T-helper 17 cell (primary cell): ENCODE measurements at regions not wholly inside any gene's neighbourhood (a gene's known extent, or its start where the extent isn't known, plus 50 kb on each side); places are given as distances from the start of the nearest gene placed in this dataset.

Source experiments
- ATAC-seq: fragments of 150-1000 bp; cut with Tn5 transposase; 2 replicates; pipeline ENCODE4 v1.10.0; 2021; ENCODE audit warnings: mild to moderate bottlenecking, moderate library complexity
- DNase-seq, 3 donors: peaks; one replicate each; pipeline versions ENCODE4 v3.0.0 to v3.0.0-alpha.2; 2020 to 2021
- H3K9me3 ChIP-seq: one replicate; pipeline ENCODE4 v1.7.0; 2013; ENCODE audit warnings: low read length, mild to moderate bottlenecking; ENCODE audit not compliant: control insufficient read depth, poor library complexity, severe bottlenecking
- H3K27ac Mint-ChIP-seq: one replicate; pipeline ENCODE4 v1.8.0; 2022; ENCODE audit warnings: mild to moderate bottlenecking, moderate library complexity, mixed read lengths
- H3K27me3 Mint-ChIP-seq: one replicate; pipeline ENCODE4 v1.8.0; 2022; ENCODE audit warnings: mixed read lengths
- H3K36me3 Mint-ChIP-seq: one replicate; pipeline ENCODE4 v1.8.0; 2022; ENCODE audit warnings: low read depth, mixed read lengths
- H3K4me1 Mint-ChIP-seq: one replicate; pipeline ENCODE4 v1.8.0; 2022; ENCODE audit warnings: mild to moderate bottlenecking, mixed read lengths
- H3K4me3 Mint-ChIP-seq: one replicate; pipeline ENCODE4 v1.8.0; 2022; ENCODE audit warnings: mild to moderate bottlenecking, moderate library complexity, mixed read lengths

GRCh38 chr13:75090872-75091615, 390.9 kb downstream of the TBC1D4 start:
- Mint-ChIP-seq H3K27ac (no peak overlapping the region), H3K36me3 (no peaks in the 10 kb centered on the region), H3K27me3 (peaks cover 9% of the 10 kb centered on the region), H3K4me1 (peaks cover 2% of the 10 kb centered on the region), H3K4me3 (no peak overlapping the region)
- DNase-seq (no peak), ATAC-seq (no peak)
- H3K9me3 ChIP-seq = no peaks in the 10 kb centered on the region

GRCh38 chr13:75088915-75089314, 393.1 kb downstream of the TBC1D4 start:
- no peaks in the 10 kb centered on the region for H3K36me3 Mint-ChIP-seq
- H3K27ac Mint-ChIP-seq = no peak overlapping the region

GRCh38 chr13:75079226-75079625, 402.7 kb downstream of the TBC1D4 start:
- DNase-seq (no peak), ATAC-seq (no peak)
- H3K9me3 ChIP-seq = no peaks in the 10 kb centered on the region
- Mint-ChIP-seq H3K36me3 (no peaks in the 10 kb centered on the region), H3K4me1 (no peaks in the 10 kb centered on the region), H3K27me3 (peaks cover 7% of the 10 kb centered on the region), H3K4me3 (no peak overlapping the region), H3K27ac (no peak overlapping the region)

More at GRCh38 chr13:75088915-75089314, 393.1 kb downstream of the TBC1D4 start:
- H3K4me3 Mint-ChIP-seq = no peak overlapping the region
- ATAC-seq (no peak), DNase-seq (no peak)
- no peaks in the 10 kb centered on the region for H3K9me3 ChIP-seq
- H3K4me1 Mint-ChIP-seq = peaks cover 2% of the 10 kb centered on the region
- H3K27me3 Mint-ChIP-seq = peaks cover 9% of the 10 kb centered on the region

GRCh38 chr13:75076476-75076875, 405.5 kb downstream of the TBC1D4 start:
- H3K27me3 Mint-ChIP-seq = peaks cover 7% of the 10 kb centered on the region
- no peaks in the 10 kb centered on the region for H3K4me1 Mint-ChIP-seq
- no peak overlapping the region for H3K27ac Mint-ChIP-seq
- ATAC-seq = no peak
- no peak overlapping the region for H3K4me3 Mint-ChIP-seq
- no peaks in the 10 kb centered on the region for H3K36me3 Mint-ChIP-seq
- no peak for DNase-seq
- H3K9me3 ChIP-seq = no peaks in the 10 kb centered on the region

GRCh38 chr13:75073786-75074185, 408.2 kb downstream of the TBC1D4 start:
- Mint-ChIP-seq H3K4me3 (no peak overlapping the region), H3K4me1 (no peaks in the 10 kb centered on the region), H3K27ac (no peak overlapping the region), H3K27me3 (peaks cover 7% of the 10 kb centered on the region), H3K36me3 (no peaks in the 10 kb centered on the region)
- no peak for ATAC-seq
- DNase-seq = no peak
- H3K9me3 ChIP-seq = no peaks in the 10 kb centered on the region

- ATAC-seq = no peak
- no peaks in the 10 kb centered on the region for H3K9me3 ChIP-seq
- H3K4me3 Mint-ChIP-seq = no peak overlapping the region
- peaks cover 2% of the 10 kb centered on the region for H3K27me3 Mint-ChIP-seq
- H3K4me1 Mint-ChIP-seq = no peaks in the 10 kb centered on the region
- no peaks in the 10 kb centered on the region for H3K36me3 Mint-ChIP-seq
- H3K27ac Mint-ChIP-seq = no peak overlapping the region
- DNase-seq = no peak
Measured at GRCh38 chr13:75072891-75073290, 409.1 kb downstream of the TBC1D4 start.

- Mint-ChIP-seq H3K27ac (no peak overlapping the region), H3K36me3 (no peaks in the 10 kb centered on the region), H3K4me1 (no peaks in the 10 kb centered on the region), H3K27me3 (peaks cover 6% of the 10 kb centered on the region), H3K4me3 (no peak overlapping the region)
- no peak for DNase-seq
- H3K9me3 ChIP-seq = no peaks in the 10 kb centered on the region
- ATAC-seq = no peak
Measured at GRCh38 chr13:75072368-75072767, 409.6 kb downstream of the TBC1D4 start.

- Mint-ChIP-seq H3K4me3 (no peak overlapping the region), H3K36me3 (no peaks in the 10 kb centered on the region), H3K27me3 (peaks cover 6% of the 10 kb centered on the region), H3K27ac (no peak overlapping the region), H3K4me1 (no peaks in the 10 kb centered on the region)
- no peaks in the 10 kb centered on the region for H3K9me3 ChIP-seq
- DNase-seq (no peak), ATAC-seq (no peak)
Measured at GRCh38 chr13:75071796-75072195, 410.2 kb downstream of the TBC1D4 start.

GRCh38 chr13:75071395-75071794, 410.6 kb downstream of the TBC1D4 start:
- Mint-ChIP-seq H3K27me3 (peaks cover 6% of the 10 kb centered on the region), H3K27ac (no peak overlapping the region), H3K4me3 (no peak overlapping the region), H3K36me3 (no peaks in the 10 kb centered on the region), H3K4me1 (no peaks in the 10 kb centered on the region)
- DNase-seq = no peak
- ATAC-seq = no peak
- H3K9me3 ChIP-seq = no peaks in the 10 kb centered on the region

GRCh38 chr13:75061909-75062308, 420.1 kb downstream of the TBC1D4 start:
- ATAC-seq = no peak
- no peaks in the 10 kb centered on the region for H3K9me3 ChIP-seq

GRCh38 chr13:75055296-75055695, 426.7 kb downstream of the TBC1D4 start:
- ATAC-seq = no peak
- Mint-ChIP-seq H3K4me1 (no peaks in the 10 kb centered on the region), H3K27me3 (peaks cover 19% of the 10 kb centered on the region), H3K4me3 (no peak overlapping the region), H3K27ac (no peak overlapping the region), H3K36me3 (peaks cover 4% of the 10 kb centered on the region)
- DNase-seq = no peak
- H3K9me3 ChIP-seq = no peaks in the 10 kb centered on the region

More at GRCh38 chr13:75061909-75062308, 420.1 kb downstream of the TBC1D4 start:
- H3K4me1 Mint-ChIP-seq = no peaks in the 10 kb centered on the region
- H3K36me3 Mint-ChIP-seq = no peaks in the 10 kb centered on the region
- no peak overlapping the region for H3K27ac Mint-ChIP-seq
- H3K27me3 Mint-ChIP-seq = peaks cover 2% of the 10 kb centered on the region
- H3K4me3 Mint-ChIP-seq = no peak overlapping the region
- no peak for DNase-seq

- Mint-ChIP-seq H3K36me3 (peaks cover 4% of the 10 kb centered on the region), H3K27me3 (peaks cover 19% of the 10 kb centered on the region), H3K4me1 (no peaks in the 10 kb centered on the region), H3K27ac (no peak overlapping the region), H3K4me3 (no peak overlapping the region)
- no peak for DNase-seq
- H3K9me3 ChIP-seq = no peaks in the 10 kb centered on the region
- no peak for ATAC-seq
Measured at GRCh38 chr13:75052616-75053015, 429.4 kb downstream of the TBC1D4 start.

- Mint-ChIP-seq H3K4me3 (no peak overlapping the region), H3K4me1 (no peaks in the 10 kb centered on the region), H3K27ac (no peak overlapping the region), H3K36me3 (peaks cover 2% of the 10 kb centered on the region), H3K27me3 (peaks cover 10% of the 10 kb centered on the region)
- ATAC-seq (no peak), DNase-seq (no peak)
- H3K9me3 ChIP-seq = no peaks in the 10 kb centered on the region
Measured at GRCh38 chr13:75050419-75051046, 431.4 kb downstream of the TBC1D4 start.
